SK-MEL-5 (cell line): ENCODE measurements at regions not wholly inside any gene's neighbourhood (a gene's known extent, or its start where the extent isn't known, plus 50 kb on each side); places are given as distances from the start of the nearest gene placed in this dataset.
"Not testable (repeated sequence)": the region's sequence is repeated elsewhere in the genome, so short reads cannot be mapped to it uniquely, and the experiment has no call there.

ENCODE experiments used
- DNase-seq: peaks from one replicate; pipeline ENCODE4 v3.0.0-alpha.2; 2016; ENCODE audit warnings: low read depth, low spot score
- in situ Hi-C: cut with HindIII; loops from 2 replicates; pipeline ENCODE4 v1.10.0; 2016; ENCODE audit warnings: low sequenced_read_pairs, high pct_unique_total_duplicates, low pct_unique_long_range_greater_than_20kb

DNA sequence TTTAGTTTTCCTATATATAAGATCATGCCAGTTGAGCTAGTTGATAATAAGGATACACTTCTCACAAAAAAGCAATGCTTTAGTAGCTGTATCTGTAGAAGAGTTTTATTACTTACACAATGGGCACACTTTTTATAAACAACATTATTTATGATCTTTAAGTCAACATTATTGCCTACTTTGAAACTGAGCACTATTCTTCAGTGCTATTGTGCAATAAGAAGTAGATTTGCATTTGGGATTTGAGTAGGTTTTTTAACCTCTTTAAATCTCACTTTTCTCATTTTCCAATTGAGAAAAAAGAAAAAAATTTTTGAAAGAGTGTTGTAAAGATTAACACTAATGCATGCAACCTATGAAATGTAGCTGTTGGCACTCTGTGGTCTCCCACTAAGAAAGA lies 1198.3 kb downstream of the GALC start:
- no peak for DNase-seq
- in situ Hi-C loops = no loop called here

DNA sequence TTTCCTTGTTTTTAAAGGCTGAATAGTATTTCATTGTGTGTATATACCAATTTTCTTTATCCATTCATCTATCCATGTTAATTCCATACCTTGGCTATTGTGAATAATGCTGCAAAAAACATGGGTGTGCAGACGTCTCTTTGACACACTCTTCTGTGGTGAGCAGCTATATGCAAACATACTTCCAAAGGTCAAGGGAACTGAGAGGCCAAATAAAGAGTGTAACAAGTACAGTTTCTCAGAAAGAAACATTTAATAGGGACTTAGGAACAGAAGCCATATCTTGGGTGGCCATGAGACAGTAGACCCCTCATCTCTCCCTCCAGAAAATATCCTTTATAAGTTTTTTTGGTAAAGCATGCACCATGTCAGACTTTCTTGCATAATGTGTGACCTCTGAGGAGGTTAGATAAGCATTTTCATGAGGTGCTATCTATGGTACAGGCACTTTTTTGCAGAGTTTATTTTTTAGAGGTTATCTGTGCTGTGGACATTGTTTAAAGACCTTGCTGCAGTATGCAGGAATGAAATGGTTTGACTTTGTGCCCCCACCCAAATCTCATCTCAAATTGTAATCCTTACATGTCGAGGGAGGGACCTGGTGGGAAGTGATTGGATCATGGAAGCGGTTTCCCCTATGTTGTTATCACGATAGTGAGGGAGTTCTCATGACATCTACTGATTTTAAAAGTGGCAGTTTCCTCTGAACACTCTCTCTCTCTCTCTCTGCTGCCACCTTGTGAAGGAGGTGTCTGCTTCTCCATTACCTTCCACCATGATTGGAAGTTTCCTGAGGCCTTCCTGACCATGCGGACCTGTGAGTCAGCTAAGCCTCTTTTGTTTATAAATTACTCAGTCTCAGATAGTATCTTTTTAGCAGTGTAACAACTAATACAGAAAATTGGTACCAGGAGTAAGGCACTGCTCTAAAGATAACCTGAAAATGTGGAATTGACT lies 1202.3 kb downstream of the GALC start:
- DNase-seq = no peak
- in situ Hi-C loops = no loop called here

- in situ Hi-C loops = no loop called here
- no peak for DNase-seq
These were observed 1204.8 kb downstream of the GALC start for GRCh38 chr14:86788224-86788623.

GRCh38 chr14:86787717-86788116 lies 1205.3 kb downstream of the GALC start:
- DNase-seq = no peak
- in situ Hi-C loops = no loop called here

DNA sequence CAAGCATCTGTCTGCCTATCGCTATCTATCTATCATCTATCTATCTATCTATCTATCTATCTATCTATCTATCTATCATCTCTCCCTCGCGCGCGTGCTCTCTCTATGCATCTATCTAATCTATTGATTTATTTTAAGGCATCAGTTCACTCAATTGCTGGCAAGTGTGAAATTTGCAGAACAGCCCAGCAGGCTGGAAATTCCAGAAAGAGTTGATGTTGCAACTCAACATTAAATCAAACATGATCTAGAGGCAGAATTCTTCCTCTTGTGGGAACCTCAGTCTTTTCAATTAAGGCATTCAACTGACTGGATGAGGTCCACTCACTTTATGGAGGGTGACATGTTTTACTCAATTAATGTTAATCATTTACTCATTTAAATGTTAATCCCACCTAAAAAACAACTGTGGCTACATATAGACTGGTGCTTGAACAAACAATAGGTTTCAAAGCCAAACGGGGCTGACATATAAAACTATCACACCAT lies 1210.8 kb downstream of the GALC start:
- in situ Hi-C loops = no loop called here
- DNase-seq = no peak

DNA sequence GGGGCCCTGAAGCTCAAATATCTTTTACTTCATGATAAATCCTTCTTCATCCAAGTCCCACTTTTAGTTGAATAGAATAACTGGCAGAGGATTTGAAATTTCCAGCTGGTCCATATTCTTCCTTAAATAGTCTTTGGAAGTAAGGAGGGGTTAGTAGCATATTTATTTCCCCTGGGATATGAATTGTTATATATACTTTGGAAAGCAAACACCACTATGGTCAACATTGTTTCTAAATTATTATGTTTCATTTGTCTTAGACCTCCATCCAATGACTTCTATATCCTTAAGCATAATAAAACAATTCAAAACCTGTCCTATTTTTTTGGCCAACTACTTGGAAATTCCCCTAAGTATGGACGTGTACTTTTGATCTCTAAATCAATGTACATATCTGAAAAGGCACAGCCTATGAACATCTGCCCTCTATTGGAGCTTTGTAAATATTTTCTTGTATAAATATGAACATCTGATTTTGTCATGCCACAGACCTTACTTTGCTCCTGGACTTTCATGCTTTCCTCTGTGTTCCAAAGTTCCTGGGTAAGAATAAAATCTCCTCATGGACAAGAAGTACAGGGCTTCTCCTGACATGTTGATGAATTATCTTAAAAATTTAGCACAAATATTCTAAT lies 1212.0 kb downstream of the GALC start:
- in situ Hi-C loops = no loop called here
- DNase-seq = no peak

DNA sequence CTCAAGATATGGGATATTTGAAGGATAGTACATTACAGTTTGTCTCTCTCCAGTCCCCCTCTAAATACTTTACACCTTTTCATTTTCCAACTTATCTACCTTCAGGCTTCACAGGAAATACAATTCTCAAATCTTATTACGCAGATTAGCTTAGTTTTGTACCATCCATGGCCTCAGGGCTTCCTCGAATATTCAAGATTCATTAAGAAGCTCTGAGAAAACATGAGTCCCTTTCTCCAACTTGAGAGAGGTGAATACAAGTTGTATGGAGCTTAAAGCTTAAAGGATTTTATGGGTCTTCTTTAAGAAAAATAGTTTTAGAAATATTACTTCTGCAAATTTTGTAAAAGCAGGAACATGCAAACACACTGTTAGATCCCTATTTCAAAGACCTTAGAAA lies 1212.5 kb downstream of the GALC start:
- in situ Hi-C loops = no loop called here
- no peak for DNase-seq

DNA sequence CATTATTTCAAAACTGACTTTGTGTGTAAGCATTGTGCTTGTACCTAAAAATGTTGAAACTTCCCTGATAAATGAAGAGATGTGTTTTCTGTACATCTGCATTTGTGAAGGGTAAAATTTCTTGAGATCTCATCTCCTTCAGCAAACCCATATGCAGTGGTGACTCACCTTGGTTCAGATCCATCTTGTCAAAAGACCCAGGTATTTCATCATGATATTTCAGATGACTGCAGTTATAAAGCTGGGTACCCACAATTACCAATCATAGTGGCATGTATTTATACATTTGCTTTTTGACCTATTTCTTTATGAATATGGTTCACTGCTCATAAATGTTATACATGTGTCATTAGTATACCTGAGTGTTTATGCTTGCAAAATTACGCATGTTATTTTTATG lies 1213.6 kb downstream of the GALC start:
- DNase-seq = no peak
- in situ Hi-C loops = no loop called here

DNA sequence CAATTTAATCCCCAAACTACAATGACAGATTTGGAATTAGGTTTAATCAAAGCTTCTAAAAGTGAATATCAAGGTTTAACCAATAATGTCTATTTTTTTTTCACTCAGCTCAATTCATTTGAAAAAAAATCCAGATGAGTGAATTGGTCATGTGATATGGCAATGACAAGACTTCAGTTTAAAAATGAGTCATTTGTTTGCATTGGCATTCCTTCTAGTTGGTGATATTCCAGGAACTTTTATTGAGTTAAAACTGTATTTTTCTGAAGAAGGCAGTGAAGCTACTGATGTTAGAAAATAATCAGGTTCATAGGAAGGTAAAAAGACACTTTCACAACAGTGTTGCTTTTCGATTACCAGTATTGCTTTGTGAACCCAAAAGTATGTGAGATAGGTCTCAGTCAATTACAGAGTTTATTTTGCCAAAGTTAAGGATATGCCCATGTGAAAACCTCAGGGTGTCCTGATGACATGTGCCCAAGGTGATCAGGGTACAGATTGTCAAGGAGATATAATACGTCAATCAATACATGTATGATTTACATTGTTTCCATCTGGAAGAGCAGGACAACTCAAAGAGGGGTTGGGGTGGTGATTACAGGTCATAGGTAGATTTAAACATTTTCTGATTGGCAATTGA lies 1214.9 kb downstream of the GALC start:
- DNase-seq = no peak
- in situ Hi-C loops = no loop called here

- DNase-seq, in situ Hi-C loops: not testable (repeated sequence)
These were observed 1217.1 kb downstream of the GALC start for GRCh38 chr14:86775896-86776295.

DNA sequence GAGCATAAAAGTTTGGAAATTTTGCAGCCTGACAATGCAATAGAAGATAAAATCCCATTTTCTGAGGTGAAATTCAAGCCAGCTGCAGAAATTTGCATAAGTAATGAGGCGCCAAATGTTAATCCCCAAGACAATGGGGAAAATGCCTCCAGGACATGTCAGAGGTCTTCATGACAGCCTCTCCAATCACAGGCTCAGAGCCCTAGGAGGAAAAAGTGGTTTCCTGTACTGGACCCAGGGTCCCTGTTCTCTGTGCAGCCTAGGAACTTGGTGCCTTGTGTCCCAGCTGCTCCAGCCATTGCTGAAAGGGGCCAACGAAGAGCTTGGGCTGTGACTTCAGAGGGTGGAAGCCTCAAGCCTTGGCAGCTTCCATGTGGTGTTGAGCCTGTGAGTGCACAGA lies 1218.1 kb downstream of the GALC start:
- DNase-seq = no peak
- in situ Hi-C loops = no loop called here

DNA sequence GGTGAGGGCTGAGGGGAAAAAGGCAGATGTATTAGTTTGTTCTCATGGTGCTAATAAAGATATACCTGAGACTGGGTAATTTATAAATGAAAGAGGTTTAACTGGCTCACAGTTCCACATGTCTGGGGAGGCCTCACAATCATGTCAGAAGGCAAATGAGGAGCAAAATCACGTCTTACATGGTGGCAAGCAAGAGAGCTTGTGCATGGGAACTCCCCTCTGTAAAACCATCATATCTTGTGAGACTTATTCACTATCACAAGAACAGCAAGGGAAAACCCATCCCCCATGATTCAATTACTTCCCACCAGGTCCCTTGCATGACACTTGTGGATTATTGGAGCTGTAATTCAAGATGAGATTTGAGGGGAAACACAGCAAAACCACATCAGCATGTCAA lies 1220.9 kb downstream of the GALC start:
- DNase-seq = no peak
- in situ Hi-C loops = no loop called here

DNA sequence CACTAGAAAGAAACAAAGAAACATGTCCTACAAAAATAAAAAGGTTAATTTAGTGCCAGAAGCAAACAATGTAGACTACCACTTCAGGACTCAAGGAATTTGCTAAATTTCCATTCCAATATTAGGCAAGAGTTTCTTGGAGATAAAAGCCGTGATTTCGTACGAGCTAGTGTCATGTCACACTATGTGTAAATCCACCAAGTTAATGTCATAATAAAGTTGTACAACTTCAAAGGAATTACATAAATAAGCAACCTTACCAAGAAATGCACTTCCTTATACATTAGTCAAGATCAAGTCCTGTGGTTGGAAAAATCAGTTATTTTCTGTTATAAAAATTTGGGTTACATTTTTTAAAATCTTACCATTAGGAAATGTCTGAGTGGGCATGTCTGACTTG lies 1222.8 kb downstream of the GALC start:
- no peak for DNase-seq
- in situ Hi-C loops = no loop called here

- DNase-seq = no peak
- in situ Hi-C loops = no loop called here
These were observed 1226.5 kb downstream of the GALC start for GRCh38 chr14:86766469-86766868.

DNA sequence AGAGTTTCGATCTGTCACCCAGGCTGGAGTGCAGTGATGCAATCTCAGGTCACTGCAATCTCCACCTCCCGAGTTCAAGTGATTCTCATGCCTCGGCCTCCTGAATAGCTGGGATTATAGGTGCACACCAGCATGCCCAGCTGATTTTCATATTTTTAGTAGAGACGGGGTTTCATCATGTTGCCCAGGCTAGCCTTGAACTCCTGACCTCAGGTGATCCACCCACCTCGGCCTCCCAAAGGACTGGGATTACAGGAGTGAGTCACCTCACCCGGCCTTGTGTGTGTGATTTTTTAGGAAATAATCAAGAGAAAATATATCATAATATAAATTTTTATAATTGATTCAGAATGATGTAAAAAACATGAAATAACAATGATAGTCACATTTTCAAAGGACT lies 1231.4 kb downstream of the GALC start:
- DNase-seq = no peak
- in situ Hi-C loops = no loop called here

- in situ Hi-C loops = no loop called here
- no peak for DNase-seq
These were observed 1226.7 kb downstream of the FLRT2 start for GRCh38 chr14:86756521-86757190.

DNA sequence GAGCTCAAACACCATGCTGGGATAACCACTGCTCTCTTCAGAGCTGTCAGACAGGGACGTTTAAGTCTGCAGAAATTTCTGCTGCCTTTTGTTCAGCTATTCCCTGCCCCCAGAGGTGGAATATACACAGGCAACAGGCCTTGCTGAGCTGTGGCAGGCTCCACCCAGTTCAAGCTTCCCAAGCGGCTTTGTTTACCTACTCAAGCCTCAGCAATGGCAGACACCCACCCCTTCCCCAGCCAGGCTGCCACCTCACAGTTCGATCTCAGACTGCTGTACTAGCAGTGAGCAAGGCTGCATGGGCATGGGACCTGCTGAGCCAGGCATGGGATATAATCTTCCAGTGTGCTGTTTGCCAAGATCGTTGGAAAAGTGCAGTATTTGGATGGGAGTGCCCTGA lies 1220.5 kb downstream of the FLRT2 start:
- DNase-seq, in situ Hi-C loops: not testable (repeated sequence)

DNA sequence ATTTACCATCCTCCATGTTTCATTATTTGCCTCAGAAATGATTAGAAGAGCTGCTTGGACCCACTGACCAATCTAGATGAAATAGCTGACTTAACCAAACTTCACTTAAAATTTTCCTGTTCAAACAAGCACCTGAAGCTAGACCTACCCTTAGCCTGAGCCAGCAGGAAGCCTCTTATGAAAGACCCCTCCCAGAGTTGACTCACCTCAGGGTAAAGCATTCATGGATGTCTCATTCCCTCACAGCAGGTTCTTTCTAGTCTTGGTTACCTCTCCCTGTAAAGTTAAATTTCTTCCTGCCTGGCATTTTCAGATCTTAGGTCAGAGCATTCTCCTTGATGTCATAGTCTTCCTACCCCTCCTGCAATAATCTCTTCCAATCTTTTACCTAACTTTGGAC lies 1209.8 kb downstream of the FLRT2 start:
- in situ Hi-C loops = no loop called here
- DNase-seq = no peak
